AG04450 (cell line): ENCODE measurements at regions not wholly inside any gene's neighbourhood (a gene's known extent, or its start where the extent isn't known, plus 50 kb on each side); places are given as distances from the start of the nearest gene placed in this dataset.
A peak's percentile ranks its signal among the peaks of the same experiment; 100 is the strongest.

Source experiments
- CTCF ChIA-PET: fragments of 300-600, 350-600 bp; formaldehyde crosslinking; extraction: SDS; loops from one replicate; lab custom pipeline; 2022; ENCODE audit warnings: antibody characterized with exemption, inconsistent platforms; lab: Charles Lee
- POLR2A ChIA-PET: fragments of 350-600 bp; formaldehyde crosslinking; extraction: SDS; loops from one replicate; lab custom pipeline; 2021; ENCODE audit warnings: antibody characterized with exemption, inconsistent platforms; lab: Yijun Ruan, JAX
- DNase-seq: peaks from one replicate; pipeline ENCODE4 v3.0.0-alpha.2; 2011; ENCODE audit warnings: low read depth, low spot score
- H3K27ac ChIP-seq: one replicate; pipeline ENCODE4 v1.5.1; 2012; ENCODE audit warnings: low read depth, low read length, control low read depth
- H3K27me3 ChIP-seq: one replicate; pipeline ENCODE4 v1.6.0; 2012; ENCODE audit warnings: low read length; ENCODE audit not compliant: control insufficient read depth, insufficient read depth
- H3K4me3 ChIP-seq: 2 replicates; pipeline ENCODE4 v1.5.1; 2011; ENCODE audit warnings: mild to moderate bottlenecking, low read depth, low read length, control low read depth
- H3K9me3 ChIP-seq: 2 replicates; pipeline ENCODE4 v1.5.1; 2012; ENCODE audit warnings: low read length; ENCODE audit not compliant: control insufficient read depth, insufficient read depth
- TF ChIP-seq, protein P1 (sequence below): IDR thresholded peaks from 2 replicates; pipeline ENCODE4 v1.5.1; 2011; ENCODE audit warnings: low read depth, low read length, control low read depth, inconsistent platforms

DNA sequence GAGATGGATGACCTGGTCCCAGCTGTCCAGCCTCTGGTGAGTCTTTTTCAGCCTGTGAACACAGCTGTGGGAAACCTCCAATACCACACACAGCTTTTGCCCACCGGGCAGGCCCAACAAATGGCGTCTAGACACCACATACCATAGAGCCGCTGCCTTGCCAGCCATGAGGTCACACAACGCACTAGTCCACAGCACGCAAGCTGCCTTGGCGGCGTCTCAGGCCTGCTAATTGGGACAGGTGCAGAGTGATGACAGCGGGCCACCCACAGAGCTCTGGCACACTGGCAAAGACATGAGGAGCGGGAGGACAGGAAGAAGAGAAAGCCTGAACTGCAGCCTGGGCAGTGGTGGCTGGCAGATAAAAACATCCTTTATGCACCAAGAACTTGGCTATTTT, 125.5 kb downstream of the ADAMTS1 start:
- Histone ChIP-seq H3K9me3 (no peaks in the 10 kb centered on the region), H3K4me3 (no peak overlapping the region), H3K27ac (no peak overlapping the region), H3K27me3 (no peaks in the 10 kb centered on the region)
- TF ChIP-seq, protein P1, sequence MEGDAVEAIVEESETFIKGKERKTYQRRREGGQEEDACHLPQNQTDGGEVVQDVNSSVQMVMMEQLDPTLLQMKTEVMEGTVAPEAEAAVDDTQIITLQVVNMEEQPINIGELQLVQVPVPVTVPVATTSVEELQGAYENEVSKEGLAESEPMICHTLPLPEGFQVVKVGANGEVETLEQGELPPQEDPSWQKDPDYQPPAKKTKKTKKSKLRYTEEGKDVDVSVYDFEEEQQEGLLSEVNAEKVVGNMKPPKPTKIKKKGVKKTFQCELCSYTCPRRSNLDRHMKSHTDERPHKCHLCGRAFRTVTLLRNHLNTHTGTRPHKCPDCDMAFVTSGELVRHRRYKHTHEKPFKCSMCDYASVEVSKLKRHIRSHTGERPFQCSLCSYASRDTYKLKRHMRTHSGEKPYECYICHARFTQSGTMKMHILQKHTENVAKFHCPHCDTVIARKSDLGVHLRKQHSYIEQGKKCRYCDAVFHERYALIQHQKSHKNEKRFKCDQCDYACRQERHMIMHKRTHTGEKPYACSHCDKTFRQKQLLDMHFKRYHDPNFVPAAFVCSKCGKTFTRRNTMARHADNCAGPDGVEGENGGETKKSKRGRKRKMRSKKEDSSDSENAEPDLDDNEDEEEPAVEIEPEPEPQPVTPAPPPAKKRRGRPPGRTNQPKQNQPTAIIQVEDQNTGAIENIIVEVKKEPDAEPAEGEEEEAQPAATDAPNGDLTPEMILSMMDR, result no peak
- ChIA-PET CTCF (interaction anchor here (0.6 kb wide), 1 partner anchor 1726 kb away, joined by 5 read pairs; no protein-coding TSS in a partner anchor), POLR2A (no interaction called here)
- DNase-seq, result no peak

DNA sequence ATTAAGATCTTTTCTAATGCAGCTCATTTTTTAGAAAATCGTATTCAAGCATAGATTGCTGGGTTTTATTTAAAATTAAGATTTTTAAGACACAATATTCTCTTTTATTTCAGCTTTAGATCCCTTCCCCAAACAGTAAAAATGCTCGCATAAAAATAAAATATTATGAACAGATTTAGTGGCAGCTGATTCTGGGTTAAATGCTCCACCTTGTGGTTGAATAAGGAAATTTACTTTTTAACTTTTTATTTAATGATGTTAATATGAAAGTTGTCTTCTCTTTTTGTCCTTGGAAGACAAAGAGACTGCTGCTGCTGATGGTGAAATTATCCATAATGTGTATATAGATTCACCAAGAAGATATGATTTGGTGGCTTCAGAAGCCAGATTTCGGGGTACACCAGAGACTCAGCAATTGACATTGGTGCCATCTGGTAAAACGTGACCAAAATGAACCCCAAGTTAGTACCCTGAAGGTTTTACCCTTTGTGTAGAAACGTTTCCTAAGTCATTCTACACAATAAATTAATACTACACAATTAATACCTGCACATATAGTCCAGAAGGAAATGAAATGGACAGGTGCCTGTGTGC, 128.0 kb downstream of the ADAMTS1 start:
- Histone ChIP-seq H3K27ac (no peak overlapping the region), H3K9me3 (no peaks in the 10 kb centered on the region), H3K4me3 (no peak overlapping the region), H3K27me3 (no peaks in the 10 kb centered on the region)
- no peak for DNase-seq
- ChIA-PET CTCF (interaction anchor here (0.6 to 2.5 kb wide), 18 partner anchors 9 to 1203 kb away, joined by 3 to 19 read pairs (median 4); no protein-coding TSS in a partner anchor), POLR2A (no interaction called here)
- TF ChIP-seq, protein P1, result peak; percentile 68

DNA sequence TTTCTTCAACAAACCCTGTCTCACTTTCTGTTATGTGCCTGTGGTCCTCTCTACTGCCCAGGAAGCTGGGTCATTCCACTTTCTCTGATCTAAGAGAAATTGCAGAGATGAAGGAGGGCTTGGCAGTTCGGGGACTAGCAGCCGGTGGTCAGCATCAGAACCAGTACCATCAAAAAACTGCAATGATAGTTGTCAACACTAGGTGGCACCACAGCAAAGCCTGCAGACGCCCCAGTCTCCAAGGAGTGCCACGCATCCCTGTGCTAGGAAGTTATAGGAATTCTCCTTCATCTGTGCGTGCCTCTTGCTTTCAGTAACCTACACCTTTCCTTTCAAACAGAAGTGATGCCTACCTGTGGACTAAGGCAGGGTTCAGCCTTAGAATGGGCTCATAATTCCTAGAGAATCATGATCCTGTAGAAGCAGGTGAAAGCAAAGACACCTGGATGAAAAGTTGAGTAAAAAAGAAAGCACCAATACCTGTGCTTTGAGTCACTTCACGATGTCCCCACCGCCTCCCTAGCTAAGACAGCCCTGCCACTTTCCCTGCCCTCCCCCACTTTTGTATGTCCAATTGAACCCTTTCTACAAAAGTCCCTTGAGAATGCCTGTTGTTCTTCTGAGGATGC, 129.2 kb downstream of the ADAMTS1 start:
- H3K9me3 ChIP-seq, result no peaks in the 10 kb centered on the region
- TF ChIP-seq, protein P1, result peak; percentile 85
- H3K27ac ChIP-seq, result no peak overlapping the region
- ChIA-PET CTCF (interaction anchor here (0.6 to 1.7 kb wide), 11 partner anchors 10 to 1108 kb away, joined by 3 to 11 read pairs (median 3); no protein-coding TSS in a partner anchor), POLR2A (no interaction called here)
- peak; percentile 16 for DNase-seq
- H3K4me3 ChIP-seq, result no peak overlapping the region
- no peaks in the 10 kb centered on the region for H3K27me3 ChIP-seq

DNA sequence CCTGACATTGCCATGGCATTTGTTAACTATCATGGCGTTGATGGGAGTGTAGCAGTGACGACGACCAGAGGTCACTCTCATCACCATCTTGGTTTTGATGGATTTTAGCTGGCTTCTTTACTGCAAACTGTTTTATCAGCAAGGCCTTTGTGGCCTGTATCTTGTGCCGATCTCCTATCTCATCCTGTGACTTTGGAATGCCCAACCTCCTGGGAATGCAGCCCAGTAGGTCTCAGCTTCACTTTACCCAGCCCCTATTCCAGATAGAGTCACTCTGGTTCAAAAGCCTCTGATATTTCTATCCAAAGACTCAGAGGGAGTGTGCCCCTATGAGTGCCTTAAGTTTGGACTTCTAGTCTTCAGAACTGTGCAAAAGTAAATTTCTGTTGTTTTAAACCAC, 130.1 kb downstream of the ADAMTS1 start:
- Histone ChIP-seq H3K4me3 (no peak overlapping the region), H3K27me3 (no peaks in the 10 kb centered on the region), H3K9me3 (no peaks in the 10 kb centered on the region), H3K27ac (no peak overlapping the region)
- CTCF ChIA-PET, result interaction anchor here (0.6 to 1.5 kb wide), 4 partner anchors 22 to 395 kb away, joined by 3 read pairs; no protein-coding TSS in a partner anchor
- TF ChIP-seq, protein P1, result no peak
- DNase-seq, result no peak
- POLR2A ChIA-PET, result no interaction called here

DNA sequence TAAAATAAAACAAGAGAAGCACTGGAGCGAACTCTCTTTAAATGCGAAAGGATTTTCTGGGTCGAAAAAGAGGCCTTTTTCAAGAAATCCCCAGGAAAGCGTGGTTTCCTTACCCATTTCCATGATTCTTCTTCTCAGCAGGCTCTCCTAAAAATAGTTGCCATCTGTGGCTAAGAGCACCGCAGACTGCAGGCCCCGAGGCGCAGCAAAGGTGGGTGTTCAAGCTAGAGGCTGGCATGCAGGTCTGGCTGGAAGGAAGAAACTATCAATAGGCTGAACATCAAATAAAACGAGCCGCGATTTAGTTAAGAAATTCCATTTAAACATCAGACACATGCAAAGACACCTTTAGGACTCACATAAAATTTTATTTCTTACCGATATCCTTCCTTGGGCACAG, 135.1 kb downstream of the ADAMTS1 start:
- H3K9me3 ChIP-seq, result no peaks in the 10 kb centered on the region
- POLR2A ChIA-PET, result no interaction called here
- no peak for DNase-seq
- H3K4me3 ChIP-seq, result no peak overlapping the region
- H3K27me3 ChIP-seq, result no peaks in the 10 kb centered on the region
- no peak overlapping the region for H3K27ac ChIP-seq
- TF ChIP-seq, protein P1, result no peak
- CTCF ChIA-PET, result interaction anchor here (3.1 kb wide), 1 partner anchor 7 kb away, joined by 14 read pairs; no protein-coding TSS in a partner anchor
